RWPE1 (cell line): ENCODE measurements at regions not wholly inside any gene's neighbourhood (a gene's known extent, or its start where the extent isn't known, plus 50 kb on each side); places are given as distances from the start of the nearest gene placed in this dataset.

ENCODE experiments used
- CTCF ChIA-PET: fragments of 350-600 bp; sonication (Branson Sonifier 250); formaldehyde crosslinking; extraction: SDS; loops from one replicate; lab custom pipeline; 2021; lab: Yijun Ruan, JAX
- POLR2A ChIA-PET: fragments of 400-600 bp; formaldehyde crosslinking; extraction: SDS; loops from one replicate; lab custom pipeline; 2020; ENCODE audit warnings: antibody characterized with exemption; ENCODE audit not compliant: low non-redundant PET; lab: Yijun Ruan, JAX
- DNase-seq: peaks from one replicate; pipeline ENCODE4 v3.0.0; 2012; ENCODE audit warnings: low spot score
- H3K27ac ChIP-seq: fragments of 450-650 bp; 2 replicates; pipeline ENCODE4 v1.5.1; 2017
- CTCF ChIP-seq: fragments of 450-650 bp; conservative IDR thresholded peaks from 2 replicates; pipeline ENCODE4 v1.5.1; 2017; ENCODE audit warnings: low read depth, mild to moderate bottlenecking

GRCh38 chr3:194951931-194952582, 266.4 kb downstream of the FAM43A start:
- no peak for TF ChIP-seq CTCF
- ChIA-PET POLR2A (no interaction called here), CTCF (no interaction called here)
- no peak for DNase-seq
- no peak overlapping the region for H3K27ac ChIP-seq

GRCh38 chr3:194952841-194953241, 267.2 kb downstream of the FAM43A start:
- ChIA-PET POLR2A (no interaction called here), CTCF (no interaction called here)
- DNase-seq, result no peak
- no peak for TF ChIP-seq CTCF
- no peak overlapping the region for H3K27ac ChIP-seq

GRCh38 chr3:194953291-194953690, 267.6 kb downstream of the FAM43A start:
- TF ChIP-seq CTCF, result no peak
- ChIA-PET CTCF (interaction anchor here (0.7 to 0.9 kb wide), 2 partner anchors 33 to 36 kb away, joined by 3 read pairs; no protein-coding TSS in a partner anchor), POLR2A (no interaction called here)
- no peak overlapping the region for H3K27ac ChIP-seq
- no peak for DNase-seq

- CTCF ChIA-PET, result interaction anchor here (0.6 to 1.2 kb wide), 2 partner anchors 273 to 1204 kb away, joined by 3 to 4 read pairs; no protein-coding TSS in a partner anchor
- TF ChIP-seq CTCF, result no peak
- H3K27ac ChIP-seq, result no peak overlapping the region
- POLR2A ChIA-PET, result no interaction called here
- no peak for DNase-seq
Observed at GRCh38 chr3:194955546-194955945, 269.9 kb downstream of the FAM43A start.

- H3K27ac ChIP-seq, result no peak overlapping the region
- CTCF ChIA-PET, result interaction anchor here (0.6 to 1.2 kb wide), 2 partner anchors 274 to 1205 kb away, joined by 3 to 4 read pairs; no protein-coding TSS in a partner anchor
- no peak for TF ChIP-seq CTCF
- no peak for DNase-seq
- POLR2A ChIA-PET, result no interaction called here
Observed at GRCh38 chr3:194955979-194956696, 270.5 kb downstream of the FAM43A start.

- CTCF ChIA-PET, result no interaction called here
- H3K27ac ChIP-seq, result no peak overlapping the region
- POLR2A ChIA-PET, result interaction anchor here (0.6 kb wide), 1 partner anchor 63 kb away, joined by 4 read pairs; no protein-coding TSS in a partner anchor
- DNase-seq, result no peak
- no peak for TF ChIP-seq CTCF
Observed at GRCh38 chr3:194956697-194957396, 271.2 kb downstream of the FAM43A start.
